ENCODE measurements at regions not wholly inside any gene's neighbourhood (a gene's known extent, or its start where the extent isn't known, plus 50 kb on each side); places are given as distances from the start of the nearest gene placed in this dataset.
A peak's percentile ranks its signal among the peaks of the same experiment; 100 is the strongest.
"Not testable (repeated sequence)": the region's sequence is repeated elsewhere in the genome, so short reads cannot be mapped to it uniquely, and the experiment has no call there.

GRCh38 chr6:4341078-4341797, 205.9 kb upstream of the ECI2 start:
- TF ChIP-seq POLR2A (IDR thresholded peaks at IDR 0.05) (no peak), CTCF (IDR thresholded peaks at IDR 0.05) (no peak)
- H3K27me3 ChIP-seq, result no peaks in the 10 kb centered on the region
- no peak for DNase-seq
- intact Hi-C loops (cut with DNase I), result no loop called here
- H3K36me3 ChIP-seq, result no peaks in the 10 kb centered on the region
- H3K4me3 ChIP-seq (replicated peaks in 1 of 3), result no peak overlapping the region
- H3K4me1 ChIP-seq, result no peaks in the 10 kb centered on the region
- no peaks in the 10 kb centered on the region for H3K9me3 ChIP-seq
- 75 to 80% methylated on average over 5 of the region's 5 CpGs for WGBS, 2 donors
- no peak overlapping the region for H3K27ac ChIP-seq

GRCh38 chr6:4340544-4340943, 205.2 kb upstream of the ECI2 start:
- DNase-seq, result no peak

GRCh38 chr6:4338884-4339283, 203.5 kb upstream of the ECI2 start:
- DNase-seq, result no peak
- Histone ChIP-seq H3K36me3 (no peaks in the 10 kb centered on the region), H3K9me3 (no peaks in the 10 kb centered on the region), H3K4me1 (no peaks in the 10 kb centered on the region), H3K27me3 (no peaks in the 10 kb centered on the region), H3K27ac (no peak overlapping the region), H3K4me3 (replicated peaks in 1 of 3) (no peak overlapping the region)
- intact Hi-C loops (cut with DNase I), result no loop called here
- WGBS, 2 donors, result 80 to 91% methylated on average over 3 of the region's 3 CpGs
- no peak for TF ChIP-seq POLR2A (IDR thresholded peaks at IDR 0.05)
- no peak for TF ChIP-seq CTCF (IDR thresholded peaks at IDR 0.05)

More at GRCh38 chr6:4340544-4340943, 205.2 kb upstream of the ECI2 start:
- H3K9me3 ChIP-seq, result no peaks in the 10 kb centered on the region
- H3K4me1 ChIP-seq, result no peaks in the 10 kb centered on the region
- H3K36me3 ChIP-seq, result no peaks in the 10 kb centered on the region
- H3K27ac ChIP-seq, result no peak overlapping the region
- H3K4me3 ChIP-seq (replicated peaks in 1 of 3), result no peak overlapping the region
- TF ChIP-seq POLR2A (IDR thresholded peaks at IDR 0.05), result no peak
- no peak for TF ChIP-seq CTCF (IDR thresholded peaks at IDR 0.05)
- intact Hi-C loops (cut with DNase I), result no loop called here
- WGBS, 2 donors, result 83 to 86% methylated on average over 7 of the region's 7 CpGs
- no peaks in the 10 kb centered on the region for H3K27me3 ChIP-seq

- 65 to 77% methylated on average over 8 of the region's 8 CpGs for WGBS, 2 donors
- DNase-seq, result peak; percentile 38 to 57
- TF ChIP-seq POLR2A (IDR thresholded peaks at IDR 0.05) (no peak), CTCF (IDR thresholded peaks at IDR 0.05) (no peak)
- H3K4me3 ChIP-seq (replicated peaks in 1 of 3), result no peak overlapping the region
- no peak overlapping the region for H3K27ac ChIP-seq
- intact Hi-C loops (cut with DNase I), result no loop called here
- H3K4me1 ChIP-seq, result no peaks in the 10 kb centered on the region
- H3K36me3 ChIP-seq, result no peaks in the 10 kb centered on the region
- H3K9me3 ChIP-seq, result no peaks in the 10 kb centered on the region
- no peaks in the 10 kb centered on the region for H3K27me3 ChIP-seq
These were observed 201.5 kb upstream of the ECI2 start for GRCh38 chr6:4336778-4337442.

GRCh38 chr6:4336084-4336483, 200.7 kb upstream of the ECI2 start:
- Histone ChIP-seq H3K27ac (no peak overlapping the region), H3K27me3 (no peaks in the 10 kb centered on the region), H3K4me3 (replicated peaks in 1 of 3) (no peak overlapping the region), H3K4me1 (no peaks in the 10 kb centered on the region), H3K9me3 (no peaks in the 10 kb centered on the region), H3K36me3 (no peaks in the 10 kb centered on the region)
- intact Hi-C loops (cut with DNase I), result no loop called here
- DNase-seq, result no peak
- TF ChIP-seq CTCF (IDR thresholded peaks at IDR 0.05), result no peak
- TF ChIP-seq POLR2A (IDR thresholded peaks at IDR 0.05), result no peak
- 80 to 87% methylated on average over 4 of the region's 4 CpGs for WGBS, 2 donors

GRCh38 chr6:4334158-4334740, 198.9 kb upstream of the ECI2 start:
- DNase-seq; H3K36me3 ChIP-seq; H3K4me1 ChIP-seq; H3K27ac ChIP-seq; intact Hi-C loops (cut with DNase I); H3K4me3 ChIP-seq (replicated peaks in 1 of 3); H3K9me3 ChIP-seq; H3K27me3 ChIP-seq: not testable (repeated sequence)
- 82 to 83% methylated on average over 22 to 23 of the region's 24 CpGs for WGBS, 2 donors
